K562 (cell line): ENCODE measurements at regions not wholly inside any gene's neighbourhood (a gene's known extent, or its start where the extent isn't known, plus 50 kb on each side); places are given as distances from the start of the nearest gene placed in this dataset.

Experiments
- ATAC-seq: fragments of 200-7000 bp; cut with Tn5 transposase; 3 replicates; pipeline ENCODE4 v1.9.1; 2020; ENCODE audit warnings: moderate library complexity
- BruUV-seq: library from RNA; stranded (reverse); fragments of 400-500 nt; replicated peaks from 2 replicates; lab custom pipeline; 2021; lab: Mats Ljungman, UMichigan
- CTCF ChIA-PET: fragments of 300-600 bp; formaldehyde crosslinking; extraction: SDS; loops from one replicate; lab custom pipeline; 2021; ENCODE audit warnings: low intra/inter-chr PET ratio; lab: Yijun Ruan, JAX
- POLR2A ChIA-PET: fragments of 300-600, 350-650 bp; sonication (Branson Sonifier 250); formaldehyde crosslinking; extraction: SDS; loops from one replicate; lab custom pipeline; 2021; ENCODE audit warnings: antibody characterized with exemption, inconsistent platforms; lab: Yijun Ruan, JAX
- DNase-seq, 4 experiments: peaks; one replicate each; pipeline versions ENCODE4 v3.0.0 to v3.0.0-alpha.2; 2011 to 2018; ENCODE audit warnings: low spot score in 3 of 4, mixed read lengths in 3 of 4; ENCODE audit errors: extremely low read depth in 1 of 4
- FAIRE-seq: peaks from 2 replicates; lab custom pipeline; 2011; peaks lifted over from hg19 to GRCh38; lab: Jason Lieb, UNC
- H2AFZ ChIP-seq: 2 replicates; pipeline ENCODE4 v1.6.0; 2011; ENCODE audit warnings: low read depth, low read length, control low read depth, inconsistent platforms
- H3K27ac ChIP-seq: fragments of 200-600 bp; 3 replicates; pipeline ENCODE4 v1.8.0; 2011; ENCODE audit warnings: low read depth, mild to moderate bottlenecking, control low read depth, inconsistent platforms, low read length, moderate library complexity, mixed read lengths; ENCODE audit errors: extremely low read depth
- H3K27me3 ChIP-seq, 2 experiments: fragments of 300-600 bp in 1 of 2; 2 replicates in 1 of 2; 3 replicates in 1 of 2; pipeline versions ENCODE4 v1.6.0 to v1.8.0; 2011; ENCODE audit warnings: inconsistent platforms in 2 of 2, low read length in 2 of 2, mild to moderate bottlenecking in 1 of 2, mixed read lengths in 1 of 2, moderate library complexity in 1 of 2; ENCODE audit not compliant: control insufficient read depth in 2 of 2, insufficient read depth in 2 of 2
- H3K36me3 ChIP-seq: fragments of 300-600 bp; 3 replicates; pipeline ENCODE4 v1.8.0; 2011; ENCODE audit warnings: mild to moderate bottlenecking, low read length, inconsistent platforms; ENCODE audit not compliant: control insufficient read depth, insufficient read depth
- H3K4me1 ChIP-seq, 2 experiments: fragments of 200-600 bp in 1 of 2; replicated peaks in 1 of 2; 2 replicates in 1 of 2; 3 replicates in 1 of 2; pipeline versions ENCODE4 v1.5.1 to v1.8.0; 2011; ENCODE audit warnings: inconsistent platforms in 2 of 2, low read length in 2 of 2, mild to moderate bottlenecking in 1 of 2, mixed read lengths in 1 of 2, moderate library complexity in 1 of 2; ENCODE audit not compliant: control insufficient read depth in 2 of 2, insufficient read depth in 2 of 2
- H3K4me2 ChIP-seq: 2 replicates; pipeline ENCODE4 v1.6.1; 2011; ENCODE audit warnings: low read length, control low read depth, inconsistent platforms, mixed read lengths; ENCODE audit not compliant: insufficient read depth
- H3K4me3 ChIP-seq: fragments of 200-600 bp; sonication (generic), shearing (Covaris generic); 2 replicates; pipeline ENCODE4 v1.5.1; 2016; ENCODE audit warnings: control low read depth, inconsistent platforms
- H3K79me2 ChIP-seq: fragments of 200-600 bp; 3 replicates; pipeline ENCODE4 v1.8.0; 2011; ENCODE audit warnings: low read length, inconsistent platforms; ENCODE audit not compliant: control insufficient read depth, insufficient read depth
- H3K9ac ChIP-seq, 2 experiments: 2 replicates each; pipeline versions ENCODE4 v1.6.0 to v1.6.1; 2011; ENCODE audit warnings: low read depth in 2 of 2, low read length in 2 of 2, control low read depth in 1 of 2, inconsistent platforms in 1 of 2, mild to moderate bottlenecking in 1 of 2, mixed read lengths in 1 of 2; ENCODE audit not compliant: insufficient read depth in 1 of 2
- H3K9me1 ChIP-seq: one replicate; pipeline ENCODE4 v1.6.0; 2011; ENCODE audit warnings: inconsistent platforms, mild to moderate bottlenecking, low read length, moderate library complexity; ENCODE audit not compliant: control insufficient read depth, insufficient read depth
- H3K9me3 ChIP-seq: replicated peaks from 2 replicates; pipeline ENCODE4 v1.5.1; 2011; ENCODE audit warnings: low read depth, low read length, inconsistent platforms; ENCODE audit not compliant: control insufficient read depth, insufficient read depth
- H4K20me1 ChIP-seq: replicated peaks from 2 replicates; pipeline ENCODE4 v1.6.1; 2011; ENCODE audit warnings: low read length, inconsistent platforms, mixed read lengths; ENCODE audit not compliant: control insufficient read depth, insufficient read depth
- ASH1L ChIP-seq: fragments of 450-650 bp; IDR thresholded peaks from 2 replicates; pipeline ENCODE4 v1.6.1; 2018; ENCODE audit warnings: borderline replicate concordance, mild to moderate bottlenecking, low read depth; ENCODE audit not compliant: partially characterized antibody
- BCL6 ChIP-seq: fragments of 250-450 bp; sonication (Bioruptor Pico); IDR thresholded peaks from 2 replicates; pipeline ENCODE4 v1.4.0; 2020
- CEBPG ChIP-seq, 3 experiments: fragments of 200-800 bp in 1 of 3; sonication (Bioruptor generic) in 1 of 3; sonication (generic) in 1 of 3; formaldehyde crosslinking in 1 of 3; IDR thresholded peaks in 2 of 3; conservative IDR thresholded peaks in 1 of 3; 2 replicates each; pipeline versions ENCODE4 v1.6.1 to v1.8.0; 2016 to 2022; ENCODE audit warnings: missing compliant biosample characterization in 2 of 3, missing genetic modification characterization in 2 of 3, mild to moderate bottlenecking in 1 of 3, missing genetic modification reagents in 1 of 3
- COPS2 ChIP-seq: fragments of 450-650 bp; conservative IDR thresholded peaks from 2 replicates; pipeline ENCODE4 v1.6.1; 2016; ENCODE audit warnings: mild to moderate bottlenecking, moderate library complexity
- JUND ChIP-seq, 2 experiments: IDR thresholded peaks; 2 replicates in 1 of 2; 3 replicates in 1 of 2; pipeline ENCODE4 v1.6.1; 2011; ENCODE audit warnings: borderline replicate concordance in 2 of 2, low read depth in 2 of 2, low read length in 2 of 2, improper control_type of control experiment in 1 of 2, missing biosample characterization in 1 of 2, missing genetic modification characterization in 1 of 2, missing genetic modification reagents in 1 of 2
- NR2C2 ChIP-seq, 2 experiments: fragments of 200-800 bp in 1 of 2; sonication (Bioruptor generic) in 1 of 2; sonication (generic) in 1 of 2; formaldehyde crosslinking in 1 of 2; IDR thresholded peaks; 2 replicates each; pipeline versions ENCODE4 v1.6.1 to v1.8.0; 2016 to 2022; ENCODE audit warnings: mild to moderate bottlenecking in 1 of 2, missing compliant biosample characterization in 1 of 2, missing genetic modification characterization in 1 of 2, missing genetic modification reagents in 1 of 2
- PCBP1 ChIP-seq: fragments of 200-400 bp; formaldehyde crosslinking; IDR thresholded peaks from 2 replicates; pipeline ENCODE4 v1.6.1; 2018; ENCODE audit warnings: mild to moderate bottlenecking, low read depth, low read length; ENCODE audit not compliant: poor library complexity, severe bottlenecking
- TCFL5 ChIP-seq: fragments of 250-450 bp; sonication (Bioruptor Pico); conservative IDR thresholded peaks from 2 replicates; pipeline ENCODE4 v1.6.1; 2021; ENCODE audit warnings: mild to moderate bottlenecking, moderate library complexity, matching md5 sums
- TSC22D4 ChIP-seq: fragments of 450-650 bp; IDR thresholded peaks from 2 replicates; pipeline ENCODE4 v1.6.1; 2016; ENCODE audit warnings: missing genetic modification characterization, missing biosample characterization, control low read depth
- ZBTB8A ChIP-seq: fragments of 450-650 bp; IDR thresholded peaks from 2 replicates; pipeline ENCODE4 v1.6.1; 2018; ENCODE audit warnings: mild to moderate bottlenecking, moderate library complexity; ENCODE audit not compliant: partially characterized antibody
- ZNF79 ChIP-seq: fragments of 250-450 bp; sonication (Bioruptor Pico); IDR thresholded peaks from 2 replicates; pipeline ENCODE4 v1.4.0; 2020; ENCODE audit warnings: low read depth, mild to moderate bottlenecking, moderate library complexity
- WGBS: fragments of 100-300 bp; shearing (Covaris generic); methylation state at CpG from one replicate; pipeline ENCODE4 v1.1.6; 2016; ENCODE audit warnings: low coverage, mixed read lengths; ENCODE audit not compliant: insufficient coverage; ENCODE audit errors: missing lambda C conversion rate; 5-methylcytosine and 5-hydroxymethylcytosine counted together
- in situ Hi-C: fragments of 300-500 bp; cut with MboI; formaldehyde crosslinking; loops from 4 replicates; pipeline ENCODE4 v1.15.0; 2018; ENCODE audit warnings: inconsistent platforms, mixed read lengths
- intact Hi-C: fragments of 100-400 bp; cut with micrococcal nuclease; formaldehyde crosslinking; loops from 2 replicates; pipeline ENCODE4 v1.14.2; 2022

DNA sequence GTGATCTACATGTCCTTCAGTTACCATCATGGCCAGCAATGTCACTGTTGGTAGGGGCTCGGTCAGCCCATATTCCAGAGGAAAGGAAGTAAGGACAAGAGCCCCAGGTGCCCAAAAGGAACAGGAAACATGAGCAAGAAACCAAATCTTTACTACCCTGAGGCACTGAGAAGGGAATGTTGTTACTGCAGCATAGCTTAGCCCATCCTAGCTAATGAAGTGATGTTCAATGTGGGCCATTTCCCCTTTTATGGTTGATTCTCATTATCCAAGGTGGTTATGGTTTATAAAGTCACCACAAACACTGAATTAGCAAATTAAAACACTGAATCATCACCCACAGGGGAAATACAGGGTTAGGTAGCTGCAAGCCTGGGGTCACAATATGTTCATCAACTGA lies 88.4 kb upstream of the C10orf90 start:
- no peaks in the 10 kb centered on the region for H3K9me1 ChIP-seq
- no peak for DNase-seq
- no peaks in the 10 kb centered on the region for H3K79me2 ChIP-seq
- no peak overlapping the region for H3K9ac ChIP-seq
- WGBS, result 0% methylated on average over 1 of the region's 1 CpG
- no peaks in the 10 kb centered on the region for H3K27me3 ChIP-seq
- no peak for FAIRE-seq
- ChIA-PET CTCF (no interaction called here), POLR2A (no interaction called here)
- H4K20me1 ChIP-seq, result no peaks in the 10 kb centered on the region
- H3K4me3 ChIP-seq, result no peak overlapping the region
- no peak overlapping the region for H2AFZ ChIP-seq
- no TSS peak for BruUV-seq
- H3K4me1 ChIP-seq, result no peaks in the 10 kb centered on the region
- TF ChIP-seq ZBTB8A (no peak), BCL6 (CRISPR knock-in tag) (no peak)
- ATAC-seq, result no peak
- no peak overlapping the region for H3K4me2 ChIP-seq
- no peaks in the 10 kb centered on the region for H3K36me3 ChIP-seq
- intact Hi-C loops, result no loop called here
- H3K9me3 ChIP-seq, result no peaks in the 10 kb centered on the region
- in situ Hi-C loops, result no loop called here
- H3K27ac ChIP-seq, result no peak overlapping the region

DNA sequence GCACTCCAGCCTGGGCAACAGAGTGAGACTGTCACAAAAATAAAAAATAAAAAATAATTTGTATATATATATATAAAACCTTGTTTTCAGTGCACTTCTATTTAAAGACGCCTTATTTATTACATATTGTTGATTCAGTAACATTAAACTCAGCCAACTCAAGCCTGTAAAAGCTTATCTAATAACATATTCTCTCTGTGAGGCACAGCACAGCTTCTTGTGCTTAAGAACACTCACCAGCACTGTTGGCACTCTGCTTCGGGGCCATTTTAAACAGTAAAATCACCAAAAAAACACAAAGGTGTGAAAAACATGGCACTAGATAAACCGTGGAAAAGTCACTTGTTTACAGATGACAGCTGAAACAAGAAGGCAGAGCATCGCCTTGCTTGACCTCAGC lies 89.0 kb upstream of the C10orf90 start:
- no peak overlapping the region for H3K9ac ChIP-seq
- no peaks in the 10 kb centered on the region for H3K4me1 ChIP-seq
- no peaks in the 10 kb centered on the region for H3K79me2 ChIP-seq
- in situ Hi-C loops, result no loop called here
- ATAC-seq, result no peak
- H3K27me3 ChIP-seq, result no peaks in the 10 kb centered on the region
- H2AFZ ChIP-seq, result no peak overlapping the region
- H3K36me3 ChIP-seq, result no peaks in the 10 kb centered on the region
- FAIRE-seq, result no peak
- H3K27ac ChIP-seq, result no peak overlapping the region
- no peaks in the 10 kb centered on the region for H3K9me3 ChIP-seq
- no peaks in the 10 kb centered on the region for H4K20me1 ChIP-seq
- ChIA-PET CTCF (no interaction called here), POLR2A (no interaction called here)
- BruUV-seq, result no TSS peak
- no peak for TF ChIP-seq COPS2
- TF ChIP-seq CEBPG (CRISPR knock-in tag; IDR thresholded peaks at IDR 0.05), result no peak
- no peak for TF ChIP-seq CEBPG (tag; conservative IDR thresholded peaks at IDR 0.05 in 1 of 2, IDR thresholded peaks at IDR 0.05 in 1 of 2)
- TF ChIP-seq ZNF79, result no peak
- TF ChIP-seq JUND (IDR thresholded peaks at IDR 0.05; ENCODE audit: borderline replicate concordance, low read depth, low read length), result no peak
- no peak for TF ChIP-seq JUND (tag; IDR thresholded peaks at IDR 0.05; ENCODE audit: borderline replicate concordance, low read depth, low read length)
- TF ChIP-seq TCFL5 (CRISPR knock-in tag), result no peak
- no peak for TF ChIP-seq TSC22D4 (tag)
- TF ChIP-seq ASH1L, result no peak
- TF ChIP-seq PCBP1, result no peak
- no peak for TF ChIP-seq NR2C2 (CRISPR knock-in tag; IDR thresholded peaks at IDR 0.05)
- TF ChIP-seq NR2C2 (tag; IDR thresholded peaks at IDR 0.05), result no peak
- TF ChIP-seq, all 486 proteins: peak for 0
- intact Hi-C loops, result no loop called here
- no peaks in the 10 kb centered on the region for H3K9me1 ChIP-seq
- no peak for DNase-seq
- no peak overlapping the region for H3K4me3 ChIP-seq
- WGBS, result 0% methylated on average over 3 of the region's 4 CpGs
- no peak overlapping the region for H3K4me2 ChIP-seq
